NCI-H1417 (cell line): ENCODE measurements at regions not wholly inside any gene's neighbourhood (a gene's known extent, or its start where the extent isn't known, plus 50 kb on each side); places are given as distances from the start of the nearest gene placed in this dataset.

Experiments used
- DNase-seq, 3 experiments: peaks; one replicate each; lab custom pipeline; 2025; lab: John Stamatoyannopoulos, UW

DNA sequence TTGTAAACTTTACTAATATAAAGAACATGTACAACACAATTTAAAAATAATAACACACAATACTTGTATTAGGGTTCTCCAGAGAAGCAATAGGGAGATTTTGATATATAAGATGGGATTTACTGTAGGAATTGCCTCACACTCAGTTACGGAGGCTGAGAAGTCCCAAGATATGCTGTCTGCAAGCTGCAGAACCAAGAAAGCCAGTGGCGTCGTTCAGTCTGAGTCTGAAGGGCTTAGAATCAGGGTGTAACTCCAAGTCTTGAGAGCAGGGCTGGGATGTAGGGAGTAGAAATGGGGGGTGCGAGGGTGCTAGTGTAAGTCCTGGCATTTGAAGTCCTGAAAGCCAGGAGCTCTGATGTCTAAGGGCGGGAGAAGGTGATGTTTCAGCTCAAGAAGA, 206.6 kb upstream of the HES1 start:
- no peak for DNase-seq

DNA sequence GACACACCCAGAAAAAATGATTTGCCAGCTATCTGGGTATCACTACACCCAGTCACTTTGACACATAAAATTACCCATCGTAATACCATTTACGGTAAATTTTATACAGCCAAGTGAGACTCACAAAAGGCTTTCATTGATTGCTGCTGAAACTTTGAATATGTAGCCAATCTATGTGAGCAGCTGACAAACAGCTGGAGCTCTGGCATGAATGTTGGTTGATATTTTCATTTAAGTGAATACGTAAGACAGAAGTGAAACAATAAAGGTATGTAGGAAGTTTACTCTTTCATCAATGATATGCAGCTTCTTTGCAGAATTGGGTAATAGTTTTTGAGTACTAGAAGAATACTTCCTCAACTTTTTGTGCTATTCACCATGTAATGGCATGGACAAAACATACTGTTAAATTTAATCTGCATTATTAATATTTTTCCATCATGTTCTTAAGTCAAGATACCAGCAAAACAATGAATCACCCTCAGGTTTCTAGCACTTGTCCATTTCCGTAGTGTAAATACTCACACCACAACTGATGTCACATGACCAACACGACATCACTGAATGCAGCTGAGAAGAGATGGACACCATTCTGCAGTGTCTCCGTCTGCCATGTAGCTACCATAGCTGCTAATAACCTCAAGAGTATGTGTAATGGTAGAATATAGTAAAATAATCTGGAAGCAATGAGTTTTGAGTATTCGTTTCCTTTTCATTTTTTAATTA, 205.9 kb upstream of the HES1 start:
- DNase-seq = no peak

DNA sequence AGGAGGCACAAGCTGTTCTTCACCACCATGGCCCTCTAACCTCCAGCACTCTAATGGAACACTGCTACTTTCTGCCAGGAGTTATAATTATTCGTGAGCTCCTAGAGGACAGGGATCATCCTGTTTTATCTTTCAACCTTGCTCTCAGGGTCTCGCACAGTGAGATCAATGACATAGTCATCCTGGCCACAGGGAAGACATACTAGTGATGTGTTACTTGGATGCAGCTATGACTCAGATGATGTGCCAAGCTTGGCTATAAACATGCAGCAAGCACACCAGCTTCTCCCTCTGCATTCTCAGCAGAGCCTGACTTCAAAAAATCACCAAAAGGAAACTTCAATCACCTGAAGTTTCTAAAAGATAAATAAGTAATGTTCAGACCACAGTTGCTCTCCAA, 203.8 kb upstream of the HES1 start:
- DNase-seq = no peak

DNA sequence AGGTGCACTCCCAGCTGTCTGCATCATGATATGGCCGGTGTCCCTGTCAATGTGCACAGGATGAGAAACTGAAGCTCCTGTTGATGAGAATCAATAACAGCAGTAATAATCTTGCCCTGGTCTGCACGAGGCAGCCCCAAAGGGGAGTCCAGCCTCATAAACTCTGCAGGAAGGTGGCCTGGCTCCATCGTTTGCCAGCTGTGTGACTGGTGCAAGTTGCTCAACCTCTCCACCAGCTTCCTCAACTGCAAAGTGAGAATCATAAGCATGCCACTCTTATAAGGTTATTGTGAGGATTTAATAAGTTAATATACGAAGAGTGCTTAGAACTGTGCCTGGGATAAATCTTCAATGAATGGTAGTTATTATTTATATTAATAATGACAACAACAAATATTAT, 203.4 kb upstream of the HES1 start:
- no peak for DNase-seq

DNA sequence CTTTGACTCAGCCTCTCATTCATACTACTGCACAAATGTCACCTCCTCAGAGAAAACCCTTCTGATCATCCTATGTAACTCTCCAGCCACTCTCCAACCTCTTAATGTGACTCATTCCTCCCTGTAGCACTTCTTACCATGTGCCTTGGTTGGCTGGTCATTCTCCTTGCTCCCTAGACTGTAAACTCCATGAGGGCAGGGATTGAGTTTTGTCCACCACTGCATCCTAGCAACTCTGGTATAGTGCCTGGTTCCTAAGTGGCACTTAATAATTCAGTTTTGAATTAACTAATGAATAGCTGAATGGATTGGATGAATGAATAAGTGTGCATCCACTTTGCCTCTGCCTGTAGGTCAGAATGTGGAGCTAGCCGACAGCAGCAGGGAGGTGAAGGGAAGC, 202.5 kb upstream of the HES1 start:
- DNase-seq = no peak

DNA sequence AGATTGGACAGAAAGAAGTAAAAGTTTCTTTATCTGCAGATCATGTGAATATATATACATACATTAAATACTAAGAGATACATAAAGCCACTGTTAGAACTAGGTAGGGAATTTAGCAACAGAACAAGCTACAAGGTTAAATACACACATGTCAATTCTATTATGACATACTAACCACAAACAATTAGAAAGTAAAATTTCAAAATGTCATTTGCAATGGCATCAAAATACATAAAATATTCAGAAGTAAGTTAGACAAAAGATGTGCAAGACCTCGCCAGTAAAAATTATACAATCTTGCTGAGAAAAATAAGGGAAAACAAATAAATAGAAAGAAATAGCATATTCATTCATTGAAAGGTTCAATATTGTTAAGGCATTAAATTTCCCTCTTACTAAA, 200.0 kb upstream of the HES1 start:
- DNase-seq = no peak

DNA sequence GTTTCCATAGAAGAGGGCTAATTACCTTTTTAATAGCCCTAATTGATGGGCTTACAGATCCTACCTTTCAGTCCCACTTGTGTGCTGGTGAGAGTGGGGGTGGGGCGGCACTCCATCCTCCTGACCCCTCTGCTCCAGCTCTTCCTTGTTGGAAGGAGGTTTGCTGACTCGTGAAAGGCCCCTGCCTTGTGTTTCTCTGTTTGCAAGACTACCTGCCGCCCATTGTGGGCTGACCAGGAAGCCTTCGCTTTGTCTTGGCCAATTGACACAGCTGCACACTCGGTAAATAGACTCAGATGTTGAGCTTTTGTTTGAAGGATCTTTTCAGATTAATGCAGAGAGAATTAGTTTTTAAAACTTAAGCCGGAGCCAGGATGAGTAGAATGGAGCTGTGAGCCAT, 197.3 kb upstream of the HES1 start:
- peak; percentile 19 to 98 (median 91) for DNase-seq

DNA sequence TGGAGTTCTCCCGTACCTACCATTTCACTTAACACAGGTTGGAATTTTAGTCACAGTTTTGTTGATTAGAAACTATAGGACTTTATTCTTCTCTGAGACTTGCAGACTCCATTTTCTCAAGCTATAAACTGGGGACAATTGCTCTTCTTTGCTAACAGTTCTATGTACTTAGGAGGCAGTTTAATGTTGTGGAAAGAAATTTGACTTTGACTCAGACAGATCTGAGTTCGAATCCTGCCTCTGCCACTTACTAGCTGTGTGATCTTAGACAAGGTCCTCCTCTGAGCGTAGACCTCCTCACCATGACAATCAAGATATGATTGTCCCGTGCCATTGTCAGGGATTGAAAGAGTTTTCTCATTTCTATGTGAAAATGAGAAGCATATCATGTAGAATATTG, 196.4 kb upstream of the HES1 start:
- no peak for DNase-seq

DNA sequence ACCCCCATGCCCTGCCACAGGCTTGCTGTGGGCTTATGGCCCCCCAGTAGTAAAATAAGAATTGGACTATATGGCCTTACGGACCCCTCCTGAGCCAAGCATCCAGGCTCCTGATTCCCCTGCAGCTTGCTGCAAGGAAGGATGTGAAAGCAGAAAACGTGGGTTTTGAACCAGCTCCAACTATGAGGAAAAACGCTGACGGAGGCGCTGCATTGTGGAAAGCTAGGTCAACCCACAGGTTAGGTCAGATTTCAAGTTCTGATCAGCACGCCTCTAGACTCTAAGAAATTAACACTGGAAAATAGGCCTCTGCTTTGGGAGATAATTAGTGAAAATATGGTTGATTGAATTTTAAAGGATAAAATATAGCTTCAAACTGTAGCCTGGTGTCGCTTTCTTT, 195.4 kb upstream of the HES1 start:
- no peak for DNase-seq

DNA sequence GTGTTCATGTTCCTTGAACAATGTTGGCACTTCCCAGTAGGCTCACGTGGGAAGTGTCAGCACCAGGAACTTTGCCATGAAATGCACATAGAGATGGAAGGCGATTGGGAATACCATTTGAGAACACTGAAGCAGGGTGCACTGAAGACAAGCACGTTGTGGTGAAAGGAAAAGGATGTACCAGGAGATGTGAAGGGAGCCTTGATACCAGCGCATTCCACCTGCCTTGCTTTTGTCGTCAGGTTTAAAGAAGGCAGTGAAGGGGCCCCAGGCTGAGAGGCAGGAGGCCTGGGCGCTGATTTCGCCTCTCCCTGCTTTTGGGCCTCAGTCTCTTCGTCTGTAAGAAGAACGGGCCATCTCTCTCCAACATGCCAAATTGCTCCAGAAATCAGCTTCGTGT, 194.5 kb upstream of the HES1 start:
- no peak for DNase-seq

DNA sequence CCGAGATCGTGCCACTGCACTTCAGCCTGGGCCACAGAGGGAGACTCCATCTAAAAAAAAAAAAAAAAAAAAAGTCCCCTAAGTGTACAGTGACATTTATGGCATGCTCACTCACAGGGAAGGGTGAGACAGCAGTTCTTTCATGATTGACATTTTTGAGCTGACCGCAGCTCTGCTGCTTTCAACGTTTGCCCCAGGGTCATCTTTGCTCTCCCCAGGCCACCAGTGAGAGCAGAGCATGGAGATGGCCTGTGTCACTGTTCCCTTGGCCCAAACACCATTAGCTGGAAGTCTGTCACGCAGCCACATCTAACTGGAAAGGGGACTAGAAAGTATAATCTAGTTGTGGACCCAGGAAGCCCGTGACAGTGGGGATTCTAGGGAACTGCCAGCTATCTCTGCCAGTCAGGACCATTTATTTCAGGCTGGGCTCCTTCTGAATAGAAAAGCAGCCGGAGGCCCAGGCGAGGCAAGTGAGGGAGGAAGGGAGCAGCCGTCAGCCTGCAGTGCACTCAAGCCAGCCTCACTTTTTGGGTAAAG, 193.4 kb upstream of the HES1 start:
- no peak for DNase-seq

DNA sequence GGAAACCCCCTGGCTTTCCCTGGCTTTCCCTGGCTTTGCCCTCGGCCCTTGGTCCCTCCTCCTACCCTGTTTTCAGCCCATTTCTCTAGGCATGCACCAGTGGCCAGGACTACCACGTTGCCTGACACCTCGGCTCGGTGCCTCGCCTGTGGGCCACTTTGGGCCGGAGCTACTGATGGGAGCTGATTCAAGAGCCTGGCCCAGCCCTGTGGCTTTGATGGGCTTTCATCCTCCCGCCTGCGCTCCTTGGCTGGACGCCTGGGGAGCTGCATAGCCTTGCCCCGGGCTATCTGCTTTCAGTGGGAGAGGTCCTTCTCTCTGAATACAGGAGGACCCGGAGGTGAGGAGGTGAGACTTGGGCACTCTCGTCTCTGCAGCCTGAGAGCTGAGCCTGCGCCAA, 192.7 kb upstream of the HES1 start:
- DNase-seq = no peak

DNA sequence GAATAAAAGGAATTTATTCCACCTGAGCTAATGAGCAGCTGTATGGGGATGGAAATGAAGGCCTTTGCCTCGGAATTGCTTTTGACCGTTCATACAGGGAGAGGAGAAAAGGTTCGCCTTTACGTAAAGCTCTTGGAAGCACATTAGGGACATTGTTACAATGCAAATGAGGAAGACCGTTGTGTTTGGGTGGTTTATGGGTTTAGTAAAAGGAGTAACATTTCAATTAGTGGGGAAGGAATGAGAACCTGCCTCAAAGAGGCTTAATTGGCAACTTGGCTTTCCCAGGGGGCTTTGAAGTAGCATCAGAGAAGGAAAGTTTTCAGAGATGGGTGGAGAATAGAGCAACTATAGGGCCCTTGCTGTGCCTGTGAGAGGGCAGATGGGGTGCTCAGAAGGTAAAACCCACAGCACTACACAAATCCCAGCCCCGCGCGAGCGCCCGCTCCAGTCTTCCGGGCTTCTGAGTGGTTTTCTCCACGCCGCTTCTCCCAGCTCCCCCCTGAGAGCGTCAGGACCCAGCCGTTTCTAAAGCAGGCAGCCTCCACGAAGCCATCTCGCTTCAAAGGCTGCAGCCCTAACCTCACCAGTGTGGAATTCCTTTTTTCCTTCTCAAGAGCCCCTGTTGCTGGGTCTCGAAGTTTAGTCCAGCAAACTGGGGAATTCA, 192.0 kb upstream of the HES1 start:
- no peak for DNase-seq

DNA sequence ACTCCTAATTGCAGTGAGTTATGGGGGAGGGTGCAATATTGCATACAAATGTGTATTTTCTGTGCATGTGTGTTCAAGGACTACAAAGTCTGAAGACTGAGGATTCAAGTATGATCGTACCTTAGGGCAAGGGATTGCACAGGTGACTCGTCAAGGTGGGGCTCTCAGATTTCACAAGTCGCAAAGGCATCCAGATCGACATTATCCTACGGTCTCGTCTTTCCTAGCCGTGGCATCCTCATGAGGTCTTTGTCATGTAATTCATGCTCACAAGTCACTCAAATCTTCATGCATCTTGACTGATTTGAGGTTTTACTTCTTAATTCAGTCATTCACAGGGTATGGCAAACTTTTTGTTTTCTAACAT, 191.4 kb upstream of the HES1 start:
- no peak for DNase-seq

DNA sequence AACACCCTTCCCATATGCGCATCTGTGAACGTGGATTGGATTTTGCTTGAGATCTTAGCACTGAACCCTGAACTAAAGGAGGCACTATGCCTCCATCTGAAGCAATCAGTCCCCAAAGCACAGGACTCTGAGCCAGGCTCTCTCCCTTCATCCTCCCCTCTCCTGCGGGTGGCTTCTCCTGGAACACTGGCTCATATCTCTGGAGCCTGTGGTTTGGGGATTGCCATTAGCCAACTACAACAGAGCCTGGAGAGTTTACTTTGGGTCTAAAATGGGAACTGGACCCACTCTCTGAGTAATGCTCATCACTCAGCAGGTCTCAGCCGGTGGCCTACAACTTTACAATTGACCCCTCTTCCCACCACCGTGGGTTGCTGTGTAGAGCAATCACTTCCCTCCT, 190.8 kb upstream of the HES1 start:
- no peak for DNase-seq

DNA sequence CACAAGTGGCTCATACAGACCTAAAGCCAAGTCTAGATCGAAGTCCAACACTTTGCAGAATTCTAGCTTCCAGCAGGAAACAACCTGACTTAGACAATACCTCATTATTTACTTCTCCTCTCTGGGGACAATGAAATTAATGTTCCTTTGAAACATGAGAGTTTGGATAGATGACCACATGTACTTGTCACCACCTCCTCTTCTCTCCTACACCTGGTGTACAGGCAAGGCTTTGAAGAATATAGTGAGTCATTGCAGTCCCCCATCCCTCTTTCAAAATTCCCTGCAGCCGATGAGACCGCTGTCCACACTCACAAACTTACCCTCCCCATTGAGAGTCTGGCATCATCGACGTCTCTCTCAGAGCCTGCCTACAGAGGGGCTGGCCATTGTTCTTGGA, 189.0 kb upstream of the HES1 start:
- peak in 2 of 3 experiments; percentile 56 to 72 for DNase-seq

DNA sequence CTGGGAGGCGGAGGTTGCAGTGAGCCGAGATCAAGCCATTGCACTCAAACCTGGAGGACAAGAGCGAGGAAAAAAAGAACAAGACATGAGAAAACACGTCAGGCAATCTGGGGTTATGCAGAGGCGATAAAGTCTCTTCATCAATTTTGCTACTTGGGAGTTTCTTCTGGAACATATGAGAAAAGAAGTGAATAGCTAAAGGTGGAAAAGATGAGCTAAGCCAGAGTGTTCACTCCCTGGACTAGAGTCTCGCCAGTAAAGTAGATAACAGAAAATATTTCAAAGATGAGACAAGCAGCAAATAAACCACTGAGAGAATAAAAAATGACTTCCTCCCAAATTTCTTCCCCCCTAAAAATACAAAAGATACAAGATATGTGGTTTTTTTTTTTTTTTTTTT, 188.4 kb upstream of the HES1 start:
- no peak for DNase-seq

DNA sequence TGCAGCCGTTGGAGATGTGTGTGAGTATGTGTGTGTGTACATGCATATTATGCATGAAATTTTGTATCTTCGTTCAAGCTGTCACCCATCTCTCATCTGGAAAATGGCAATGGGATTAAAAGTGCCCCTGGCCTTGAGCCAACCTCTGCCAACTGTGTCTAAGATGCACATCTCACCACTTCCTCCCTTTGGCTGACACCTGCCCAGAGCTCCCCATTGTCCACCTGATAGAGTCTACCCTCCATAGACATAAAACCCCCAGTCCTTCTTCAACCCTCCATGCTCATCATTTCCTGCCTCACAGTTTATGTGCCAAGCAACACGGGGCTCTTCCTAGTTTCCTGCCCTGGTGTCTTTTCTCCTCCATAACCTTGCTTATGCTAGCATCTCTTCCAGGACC, 187.5 kb upstream of the HES1 start:
- peak in 1 of 3 experiments; percentile 18 for DNase-seq

DNA sequence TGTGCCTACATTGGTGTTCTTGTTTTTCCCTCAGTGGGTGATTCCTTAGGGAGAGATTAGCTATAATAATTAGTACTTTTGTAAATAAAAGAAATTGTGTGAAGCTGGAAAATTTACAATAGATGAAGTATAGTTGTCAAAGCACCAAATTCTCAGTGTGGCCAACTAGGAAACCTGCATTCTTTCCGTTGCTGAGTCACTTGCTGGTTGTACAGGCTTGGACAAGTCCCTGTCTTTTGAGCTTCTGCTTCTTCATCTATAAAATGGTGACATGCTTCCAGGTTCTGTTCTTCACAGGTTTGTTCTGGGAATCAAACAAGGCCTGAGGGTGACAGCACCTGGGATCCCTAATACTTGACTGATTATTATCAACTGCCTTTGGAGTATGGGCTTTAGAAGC, 184.1 kb upstream of the HES1 start:
- DNase-seq = no peak

DNA sequence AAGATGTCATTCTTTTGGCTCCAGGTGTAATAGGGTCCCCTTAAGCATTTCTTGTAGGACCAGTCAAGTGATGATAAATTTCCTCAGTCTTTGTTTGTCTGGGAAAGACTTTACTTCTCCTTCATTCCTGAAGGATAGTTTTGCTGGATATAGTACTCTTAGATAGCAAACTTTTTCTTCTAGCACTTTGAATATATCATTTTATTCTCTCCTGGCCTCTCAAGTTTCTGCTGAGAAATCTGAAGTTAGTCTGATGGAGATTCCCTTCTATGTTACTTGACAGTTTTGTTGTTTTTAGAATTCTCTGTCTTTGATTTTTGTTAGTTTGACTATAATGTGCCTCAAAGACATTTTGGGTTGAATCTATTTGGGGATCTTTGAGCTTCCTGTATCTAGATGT, 181.2 kb upstream of the HES1 start:
- no peak for DNase-seq

DNA sequence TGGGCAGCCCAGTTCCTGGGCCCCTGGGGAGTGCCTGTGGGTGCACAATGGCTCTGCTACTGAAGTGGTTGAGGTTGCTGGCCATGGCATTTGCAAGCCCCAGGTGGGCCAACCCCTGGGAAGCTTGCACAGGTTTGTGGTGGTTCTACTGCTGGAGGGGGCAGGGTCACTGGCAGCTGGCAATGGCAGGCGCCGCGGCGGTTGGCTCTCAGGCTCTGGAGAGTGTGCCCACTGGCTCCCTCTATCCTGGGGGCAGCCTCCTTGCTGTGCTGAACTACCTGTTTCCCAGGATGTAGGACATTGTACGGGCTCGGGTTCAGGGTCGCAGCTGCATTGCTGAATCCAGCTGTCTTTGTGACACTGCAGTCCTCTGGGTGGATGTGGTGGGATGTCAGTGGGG, 180.2 kb upstream of the HES1 start:
- DNase-seq = no peak

DNA sequence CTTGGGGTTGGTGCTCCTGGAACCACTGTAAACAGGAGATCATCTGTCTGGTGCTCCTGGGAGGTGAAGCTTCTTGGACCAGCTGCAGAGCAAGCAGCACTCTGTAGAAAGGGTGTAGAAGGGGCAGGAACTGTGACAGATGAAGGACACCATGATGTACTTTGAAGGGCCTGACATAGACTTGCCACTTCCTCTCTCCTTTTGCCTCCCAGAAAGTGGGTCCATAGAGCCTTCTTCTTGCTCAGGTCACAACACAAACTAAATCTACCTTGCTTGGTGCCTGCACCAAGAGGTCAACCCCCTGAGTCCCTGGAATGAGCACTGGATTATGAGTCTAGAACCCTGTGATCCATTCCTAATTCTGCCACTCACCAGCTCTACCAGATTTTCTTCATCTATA, 176.1 kb upstream of the HES1 start:
- DNase-seq = no peak

DNA sequence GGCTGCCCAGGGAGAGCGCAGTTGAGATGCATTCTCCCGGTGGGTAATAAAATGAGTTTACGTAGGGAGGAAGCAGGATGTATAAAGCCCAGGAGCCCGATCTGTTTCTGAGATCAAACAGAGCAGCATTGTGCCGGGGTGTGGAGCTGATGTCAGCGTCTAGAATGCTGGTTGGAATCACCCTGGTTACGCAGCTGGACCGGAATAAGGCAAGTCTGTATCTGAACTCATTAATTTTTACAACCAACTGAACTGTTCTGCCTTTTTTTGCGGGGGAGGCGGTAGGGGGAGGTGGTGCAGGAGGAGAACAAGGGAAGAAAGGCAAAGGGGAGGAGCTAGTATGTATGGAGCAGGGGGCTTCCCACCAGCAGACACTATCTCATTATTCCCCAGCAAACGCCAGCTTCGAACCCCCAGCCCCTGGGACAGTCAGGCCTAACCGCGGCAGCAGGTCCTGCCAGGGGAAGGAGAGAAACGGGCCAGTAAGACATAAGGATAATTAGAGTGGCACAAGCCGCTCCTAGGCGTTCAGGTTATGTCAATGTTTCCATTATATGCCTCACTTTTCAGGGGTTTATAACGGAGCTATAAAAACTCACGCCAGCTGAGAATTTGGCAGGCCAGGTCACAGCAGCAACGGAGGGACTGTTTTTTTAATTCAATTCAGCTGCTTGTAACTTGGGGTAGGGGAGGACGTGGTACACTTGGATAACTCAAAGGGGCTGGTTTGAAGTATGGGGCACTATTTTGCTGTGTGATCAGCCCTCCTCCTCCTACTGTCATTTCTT, 175.3 kb upstream of the HES1 start:
- DNase-seq = no peak
